Mesendoderm (in vitro differentiated cells): ENCODE measurements at regions not wholly inside any gene's neighbourhood (a gene's known extent, or its start where the extent isn't known, plus 50 kb on each side); places are given as distances from the start of the nearest gene placed in this dataset.

Source experiments
- DNase-seq: peaks from one replicate; pipeline ENCODE4 v3.0.0; 2013
- H2AK5ac ChIP-seq: 2 replicates; pipeline ENCODE4 v1.6.1; 2013; ENCODE audit warnings: low read length, inconsistent platforms
- H2BK120ac ChIP-seq: 2 replicates; pipeline ENCODE4 v1.6.1; 2013; ENCODE audit warnings: low read depth, mild to moderate bottlenecking, low read length, moderate library complexity, mixed read lengths
- H2BK15ac ChIP-seq: replicated peaks from 2 replicates; pipeline ENCODE4 v1.6.1; 2013; ENCODE audit warnings: low read depth, mild to moderate bottlenecking, moderate library complexity
- H2BK5ac ChIP-seq: 2 replicates; pipeline ENCODE4 v1.6.1; 2013; ENCODE audit warnings: low read length, inconsistent platforms
- H3K18ac ChIP-seq: 2 replicates; pipeline ENCODE4 v1.6.1; 2013; ENCODE audit warnings: mild to moderate bottlenecking, low read length, mixed read lengths
- H3K23ac ChIP-seq: one replicate; pipeline ENCODE4 v1.6.1; 2013; ENCODE audit warnings: low read length
- H3K27ac ChIP-seq: 2 replicates; pipeline ENCODE4 v1.5.1; 2013; ENCODE audit warnings: low read depth, mild to moderate bottlenecking, inconsistent platforms, low read length, moderate library complexity
- H3K27me3 ChIP-seq: 2 replicates; pipeline ENCODE4 v1.6.1; 2013; ENCODE audit warnings: low read length, control low read depth, mild to moderate bottlenecking, inconsistent platforms; ENCODE audit not compliant: insufficient read depth, poor library complexity
- H3K36me3 ChIP-seq: 2 replicates; pipeline ENCODE4 v1.6.1; 2013; ENCODE audit warnings: low read length, inconsistent platforms; ENCODE audit not compliant: control insufficient read depth, insufficient read depth
- H3K4ac ChIP-seq: one replicate; pipeline ENCODE4 v1.6.1; 2013; ENCODE audit warnings: low read depth, mild to moderate bottlenecking, low read length, moderate library complexity
- H3K4me1 ChIP-seq: 2 replicates; pipeline ENCODE4 v1.6.1; 2013; ENCODE audit warnings: low read depth, low read length, inconsistent platforms; ENCODE audit not compliant: control insufficient read depth
- H3K4me2 ChIP-seq: 2 replicates; pipeline ENCODE4 v1.6.1; 2013; ENCODE audit warnings: low read length
- H3K4me3 ChIP-seq: 2 replicates; pipeline ENCODE4 v1.5.1; 2013; ENCODE audit warnings: mild to moderate bottlenecking, low read length
- H3K56ac ChIP-seq: one replicate; pipeline ENCODE4 v1.6.1; 2013; ENCODE audit warnings: low read length
- H3K79me1 ChIP-seq: 2 replicates; pipeline ENCODE4 v1.6.1; 2013; ENCODE audit warnings: low read length, inconsistent platforms
- H3K79me2 ChIP-seq: 2 replicates; pipeline ENCODE4 v1.6.1; 2013; ENCODE audit warnings: mild to moderate bottlenecking, low read length; ENCODE audit not compliant: control insufficient read depth, insufficient read depth
- H3K9ac ChIP-seq: 2 replicates; pipeline ENCODE4 v1.6.1; 2013; ENCODE audit warnings: low read length, inconsistent platforms
- H4K5ac ChIP-seq: one replicate; pipeline ENCODE4 v1.6.1; 2013; ENCODE audit warnings: low read length
- H4K8ac ChIP-seq: one replicate; pipeline ENCODE4 v1.6.1; 2013; ENCODE audit warnings: low read depth, mild to moderate bottlenecking, control low read depth, low read length, moderate library complexity
- WGBS: extraction: QIAGEN DNeasy Blood & Tissue Kit; methylation state at CpG from one replicate; pipeline ENCODE4 v1.1.7; 2013; ENCODE audit warnings: low lambda C conversion rate, missing lambda C conversion rate; ENCODE audit not compliant: insufficient coverage; ENCODE audit errors: extremely low coverage; 5-methylcytosine and 5-hydroxymethylcytosine counted together

GRCh38 chr11:35082321-35083180, 56.4 kb upstream of the CD44 start:
- H3K9ac ChIP-seq, result no peak overlapping the region
- H3K4me1 ChIP-seq, result peaks cover 4% of the 10 kb centered on the region
- DNase-seq, result peak; percentile 94
- no peak overlapping the region for H4K8ac ChIP-seq
- H3K56ac ChIP-seq, result peak overlapping the region; percentile 42
- H3K79me2 ChIP-seq, result no peaks in the 10 kb centered on the region
- H3K23ac ChIP-seq, result no peak overlapping the region
- peak overlapping the region; percentile 10 for H3K27ac ChIP-seq
- no peaks in the 10 kb centered on the region for H3K27me3 ChIP-seq
- no peaks in the 10 kb centered on the region for H3K36me3 ChIP-seq
- no peak overlapping the region for H3K4ac ChIP-seq
- no peak overlapping the region for H2AK5ac ChIP-seq
- no peak overlapping the region for H2BK15ac ChIP-seq
- no CpG with 5 or more reads among the region's 15 CpGs for WGBS
- no peak overlapping the region for H2BK120ac ChIP-seq
- H3K79me1 ChIP-seq, result no peaks in the 10 kb centered on the region
- no peak overlapping the region for H4K5ac ChIP-seq
- no peak overlapping the region for H3K4me3 ChIP-seq
- H3K4me2 ChIP-seq, result no peak overlapping the region
- H2BK5ac ChIP-seq, result no peak overlapping the region
- peak overlapping the region; percentile 62 for H3K18ac ChIP-seq

GRCh38 chr11:35083181-35083430, 55.9 kb upstream of the CD44 start:
- H3K4me1 ChIP-seq, result peaks cover 4% of the 10 kb centered on the region
- no peak overlapping the region for H3K4me3 ChIP-seq
- H3K27ac ChIP-seq, result peak overlapping the region; percentile 10

GRCh38 chr11:35083431-35084238, 55.3 kb upstream of the CD44 start:
- Histone ChIP-seq H4K5ac (no peak overlapping the region), H3K36me3 (no peaks in the 10 kb centered on the region), H3K4ac (no peak overlapping the region), H3K27me3 (no peaks in the 10 kb centered on the region), H3K79me2 (no peaks in the 10 kb centered on the region), H3K4me3 (no peak overlapping the region), H3K56ac (no peak overlapping the region), H3K4me2 (no peak overlapping the region), H2AK5ac (no peak overlapping the region), H2BK15ac (no peak overlapping the region), H2BK5ac (no peak overlapping the region), H3K79me1 (no peaks in the 10 kb centered on the region), H3K4me1 (peaks cover 4% of the 10 kb centered on the region), H3K23ac (no peak overlapping the region), H2BK120ac (no peak overlapping the region), H3K27ac (peak overlapping the region; percentile 18), H3K18ac (no peak overlapping the region), H4K8ac (no peak overlapping the region), H3K9ac (no peak overlapping the region)
- DNase-seq, result peak; percentile 98
- no CpG with 5 or more reads among the region's 11 CpGs for WGBS

More at GRCh38 chr11:35083181-35083430, 55.9 kb upstream of the CD44 start:
- Histone ChIP-seq H3K23ac (no peak overlapping the region), H3K9ac (no peak overlapping the region), H3K27me3 (no peaks in the 10 kb centered on the region), H2BK15ac (no peak overlapping the region), H3K79me1 (no peaks in the 10 kb centered on the region), H3K79me2 (no peaks in the 10 kb centered on the region), H2BK120ac (no peak overlapping the region), H2BK5ac (no peak overlapping the region), H3K56ac (no peak overlapping the region), H2AK5ac (no peak overlapping the region), H3K18ac (peak overlapping the region; percentile 62), H3K36me3 (no peaks in the 10 kb centered on the region), H3K4ac (no peak overlapping the region), H4K5ac (no peak overlapping the region), H3K4me2 (no peak overlapping the region), H4K8ac (no peak overlapping the region)
- whole genome bisulfite sequencing, result no CpG with 5 or more reads among the region's 2 CpGs
- no peak for DNase-seq

GRCh38 chr11:35084817-35085440, 54.0 kb upstream of the CD44 start:
- Histone ChIP-seq H2BK120ac (no peak overlapping the region), H3K9ac (no peak overlapping the region), H3K18ac (no peak overlapping the region), H3K4me2 (no peak overlapping the region), H3K79me1 (no peaks in the 10 kb centered on the region), H3K36me3 (no peaks in the 10 kb centered on the region), H3K4ac (no peak overlapping the region), H2BK15ac (no peak overlapping the region), H3K79me2 (no peaks in the 10 kb centered on the region), H4K5ac (no peak overlapping the region), H2BK5ac (no peak overlapping the region), H3K23ac (no peak overlapping the region), H3K27ac (no peak overlapping the region), H2AK5ac (no peak overlapping the region), H3K4me1 (peaks cover 4% of the 10 kb centered on the region), H3K4me3 (no peak overlapping the region), H4K8ac (no peak overlapping the region), H3K27me3 (no peaks in the 10 kb centered on the region), H3K56ac (no peak overlapping the region)
- WGBS, result 100% methylated on average over 1 of the region's 3 CpGs
- no peak for DNase-seq

- H4K8ac ChIP-seq, result no peak overlapping the region
- H3K23ac ChIP-seq, result no peak overlapping the region
- no peaks in the 10 kb centered on the region for H3K36me3 ChIP-seq
- no peak overlapping the region for H3K4me2 ChIP-seq
- H2BK15ac ChIP-seq, result no peak overlapping the region
- H3K4me1 ChIP-seq, result peaks cover 4% of the 10 kb centered on the region
- no peak for DNase-seq
- no peaks in the 10 kb centered on the region for H3K79me2 ChIP-seq
- H3K56ac ChIP-seq, result no peak overlapping the region
- WGBS, result no CpG with 5 or more reads among the region's 4 CpGs
- no peak overlapping the region for H3K4me3 ChIP-seq
- H3K27me3 ChIP-seq, result no peaks in the 10 kb centered on the region
- H3K79me1 ChIP-seq, result no peaks in the 10 kb centered on the region
- H2AK5ac ChIP-seq, result no peak overlapping the region
- no peak overlapping the region for H2BK120ac ChIP-seq
- no peak overlapping the region for H4K5ac ChIP-seq
- H3K4ac ChIP-seq, result no peak overlapping the region
- no peak overlapping the region for H2BK5ac ChIP-seq
- H3K27ac ChIP-seq, result no peak overlapping the region
- no peak overlapping the region for H3K9ac ChIP-seq
- H3K18ac ChIP-seq, result no peak overlapping the region
These were observed 53.3 kb upstream of the CD44 start for GRCh38 chr11:35085531-35086165.
